ENCODE measurements at regions not wholly inside any gene's neighbourhood (a gene's known extent, or its start where the extent isn't known, plus 50 kb on each side); places are given as distances from the start of the nearest gene placed in this dataset.

GRCh38 chr9:1536522-1537170 lies 478.5 kb upstream of the SMARCA2 start:
- Histone ChIP-seq H3K9me3 (no peaks in the 10 kb centered on the region), H3K27ac (no peak overlapping the region), H3K27me3 (ENCODE audit: insufficient read depth in 3 of 3, low read length in 2 of 3) (no peaks in the 10 kb centered on the region), H3K4me3 (no peak overlapping the region), H3K36me3 (ENCODE audit: insufficient read depth in 1 of 2, low read depth in 1 of 2) (no peaks in the 10 kb centered on the region), H3K4me1 (no peaks in the 10 kb centered on the region)
- no peak for TF ChIP-seq CTCF (IDR thresholded peaks at IDR 0.05)
- intact Hi-C loops (cut with DNase I), result no loop called here
- WGBS, 3 donors, result 68 to 75% (median 68%) methylated on average over 5 of the region's 5 CpGs
- DNase-seq (no peak), ATAC-seq (no peak)

GRCh38 chr9:1538301-1538700 lies 476.8 kb upstream of the SMARCA2 start:
- ATAC-seq (no peak), DNase-seq (no peak)
- no peaks in the 10 kb centered on the region for H3K4me1 ChIP-seq
- H3K9me3 ChIP-seq, result no peaks in the 10 kb centered on the region
- intact Hi-C loops (cut with DNase I), result no loop called here
- H3K36me3 ChIP-seq (ENCODE audit: insufficient read depth in 1 of 2, low read depth in 1 of 2), result no peaks in the 10 kb centered on the region
- no peak overlapping the region for H3K4me3 ChIP-seq
- TF ChIP-seq CTCF (IDR thresholded peaks at IDR 0.05), result no peak
- H3K27me3 ChIP-seq (ENCODE audit: insufficient read depth in 3 of 3, low read length in 2 of 3), result no peaks in the 10 kb centered on the region
- no peak overlapping the region for H3K27ac ChIP-seq
- WGBS, 3 donors, result 73 to 78% (median 78%) methylated on average over 4 of the region's 4 CpGs

GRCh38 chr9:1539216-1539615 lies 475.9 kb upstream of the SMARCA2 start:
- Histone ChIP-seq H3K27me3 (ENCODE audit: insufficient read depth in 3 of 3, low read length in 2 of 3) (no peaks in the 10 kb centered on the region), H3K36me3 (ENCODE audit: insufficient read depth in 1 of 2, low read depth in 1 of 2) (no peaks in the 10 kb centered on the region), H3K27ac (no peak overlapping the region), H3K9me3 (no peaks in the 10 kb centered on the region), H3K4me1 (no peaks in the 10 kb centered on the region), H3K4me3 (no peak overlapping the region)
- ATAC-seq (no peak), DNase-seq (no peak)
- TF ChIP-seq CTCF (IDR thresholded peaks at IDR 0.05), result no peak
- intact Hi-C loops (cut with DNase I), result no loop called here
- WGBS, 3 donors, result 89 to 94% (median 92%) methylated on average over 2 of the region's 2 CpGs

GRCh38 chr9:1550636-1551035 lies 464.5 kb upstream of the SMARCA2 start:
- Histone ChIP-seq H3K4me3 (no peak overlapping the region), H3K4me1 (no peaks in the 10 kb centered on the region), H3K27ac (no peak overlapping the region), H3K27me3 (ENCODE audit: insufficient read depth in 3 of 3, low read length in 2 of 3) (no peaks in the 10 kb centered on the region), H3K36me3 (ENCODE audit: insufficient read depth in 1 of 2, low read depth in 1 of 2) (no peaks in the 10 kb centered on the region), H3K9me3 (no peaks in the 10 kb centered on the region)
- TF ChIP-seq CTCF (IDR thresholded peaks at IDR 0.05), result no peak
- intact Hi-C loops (cut with DNase I), result no loop called here
- ATAC-seq (no peak), DNase-seq (no peak)
- 55 to 72% (median 68%) methylated on average over 1 of the region's 1 CpG for WGBS, 3 donors
